Ectodermal cell (in vitro differentiated cells): ENCODE measurements at regions not wholly inside any gene's neighbourhood (a gene's known extent, or its start where the extent isn't known, plus 50 kb on each side); places are given as distances from the start of the nearest gene placed in this dataset.

Experiments used
- H3K27ac ChIP-seq: 2 replicates; pipeline ENCODE4 v1.7.0; 2013; ENCODE audit warnings: mild to moderate bottlenecking, low read depth, low read length; ENCODE audit not compliant: insufficient read depth, poor library complexity, severe bottlenecking
- H3K27me3 ChIP-seq: 2 replicates; pipeline ENCODE4 v1.7.0; 2013; ENCODE audit warnings: mild to moderate bottlenecking, low read length; ENCODE audit not compliant: insufficient read depth, control insufficient read depth, poor library complexity, severe bottlenecking
- H3K36me3 ChIP-seq: one replicate; pipeline ENCODE4 v1.7.0; 2013; ENCODE audit warnings: low read length; ENCODE audit not compliant: control insufficient read depth, insufficient read depth
- H3K4me1 ChIP-seq: one replicate; pipeline ENCODE4 v1.7.0; 2013; ENCODE audit warnings: low read length; ENCODE audit not compliant: control insufficient read depth, insufficient read depth
- H3K4me3 ChIP-seq: 2 replicates; pipeline ENCODE4 v1.7.0; 2013; ENCODE audit warnings: low read depth, low read length, control low read depth; ENCODE audit not compliant: insufficient read depth
- H3K9me3 ChIP-seq: 2 replicates; pipeline ENCODE4 v1.7.0; 2013; ENCODE audit warnings: mild to moderate bottlenecking, low read length, moderate library complexity; ENCODE audit not compliant: control insufficient read depth
- WGBS, 2 experiments: methylation state at CpG; one replicate each; pipeline ENCODE4 v1.1.7; 2013; ENCODE audit warnings: missing lambda C conversion rate in 2 of 2; 5-methylcytosine and 5-hydroxymethylcytosine counted together

DNA sequence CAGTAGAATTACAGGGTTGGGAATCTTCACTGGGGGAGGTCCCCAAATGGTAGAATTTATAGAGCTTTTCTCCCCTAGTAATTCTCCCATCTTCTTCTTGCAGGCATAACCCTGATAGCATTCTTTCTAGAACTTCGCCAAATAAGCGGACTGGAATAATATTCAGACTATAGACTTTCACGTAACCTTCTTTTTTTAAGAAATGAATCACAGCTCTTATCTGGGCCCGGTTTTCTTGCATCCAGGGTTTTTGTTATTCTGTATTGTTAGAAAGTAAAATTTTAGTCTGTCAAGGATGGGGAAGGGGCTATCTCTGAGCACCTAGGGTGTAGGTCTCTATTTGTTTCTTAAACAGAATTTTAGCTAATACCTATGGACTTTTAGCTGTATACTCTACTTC lies 476.8 kb upstream of the CITED2 start:
- Histone ChIP-seq H3K36me3 (no peaks in the 10 kb centered on the region), H3K27me3 (no peaks in the 10 kb centered on the region), H3K4me3 (no peak overlapping the region), H3K4me1 (peaks cover 5% of the 10 kb centered on the region), H3K27ac (no peak overlapping the region), H3K9me3 (no peaks in the 10 kb centered on the region)
- 71 to 72% methylated on average over 4 of the region's 4 CpGs for WGBS, 2 experiments

DNA sequence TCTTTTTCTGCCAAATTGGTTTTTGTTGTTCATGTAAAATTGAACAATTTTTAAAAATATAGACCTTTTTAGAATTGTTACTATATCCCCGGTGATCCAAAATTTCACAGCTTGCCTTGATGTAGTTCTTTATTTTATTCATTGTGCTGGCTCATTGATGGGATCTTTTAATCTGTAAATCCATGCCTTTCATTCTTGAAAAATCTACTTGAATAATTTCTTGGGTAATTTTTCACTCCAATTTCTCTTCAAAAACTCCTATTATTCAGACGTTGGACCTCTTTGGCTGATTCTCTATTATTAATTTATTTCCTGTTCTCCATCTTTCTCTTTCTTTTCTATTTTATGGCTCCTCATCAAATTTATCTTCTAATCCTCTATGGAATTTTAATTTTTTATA lies 476.1 kb upstream of the CITED2 start:
- no peaks in the 10 kb centered on the region for H3K27me3 ChIP-seq
- no peaks in the 10 kb centered on the region for H3K4me1 ChIP-seq
- no peaks in the 10 kb centered on the region for H3K9me3 ChIP-seq
- 86 to 98% methylated on average over 2 of the region's 2 CpGs for WGBS, 2 experiments
- H3K27ac ChIP-seq, result no peak overlapping the region
- no peak overlapping the region for H3K4me3 ChIP-seq
- no peaks in the 10 kb centered on the region for H3K36me3 ChIP-seq

DNA sequence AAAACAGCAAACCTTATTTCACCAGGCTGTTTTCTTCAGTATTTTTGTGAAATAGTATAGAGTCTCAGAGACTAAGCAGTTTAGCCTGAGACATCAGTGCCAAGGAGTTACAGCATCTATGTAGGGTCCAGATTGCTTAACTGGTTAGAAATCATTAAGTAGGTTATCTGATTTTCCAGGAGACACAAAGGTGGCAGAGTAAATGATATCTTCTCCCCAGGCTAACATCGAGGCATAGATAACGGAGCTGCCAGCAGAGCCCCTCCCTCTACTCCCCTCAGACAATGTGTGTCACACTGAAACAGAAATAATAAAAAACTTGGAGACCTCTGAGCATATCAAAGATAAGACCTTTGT lies 473.0 kb upstream of the CITED2 start:
- H3K4me1 ChIP-seq, result no peaks in the 10 kb centered on the region
- no peak overlapping the region for H3K27ac ChIP-seq
- WGBS, 2 experiments, result 52 to 56% methylated on average over 2 of the region's 2 CpGs
- H3K27me3 ChIP-seq, result no peaks in the 10 kb centered on the region
- H3K36me3 ChIP-seq, result no peaks in the 10 kb centered on the region
- no peaks in the 10 kb centered on the region for H3K9me3 ChIP-seq
- H3K4me3 ChIP-seq, result no peak overlapping the region

DNA sequence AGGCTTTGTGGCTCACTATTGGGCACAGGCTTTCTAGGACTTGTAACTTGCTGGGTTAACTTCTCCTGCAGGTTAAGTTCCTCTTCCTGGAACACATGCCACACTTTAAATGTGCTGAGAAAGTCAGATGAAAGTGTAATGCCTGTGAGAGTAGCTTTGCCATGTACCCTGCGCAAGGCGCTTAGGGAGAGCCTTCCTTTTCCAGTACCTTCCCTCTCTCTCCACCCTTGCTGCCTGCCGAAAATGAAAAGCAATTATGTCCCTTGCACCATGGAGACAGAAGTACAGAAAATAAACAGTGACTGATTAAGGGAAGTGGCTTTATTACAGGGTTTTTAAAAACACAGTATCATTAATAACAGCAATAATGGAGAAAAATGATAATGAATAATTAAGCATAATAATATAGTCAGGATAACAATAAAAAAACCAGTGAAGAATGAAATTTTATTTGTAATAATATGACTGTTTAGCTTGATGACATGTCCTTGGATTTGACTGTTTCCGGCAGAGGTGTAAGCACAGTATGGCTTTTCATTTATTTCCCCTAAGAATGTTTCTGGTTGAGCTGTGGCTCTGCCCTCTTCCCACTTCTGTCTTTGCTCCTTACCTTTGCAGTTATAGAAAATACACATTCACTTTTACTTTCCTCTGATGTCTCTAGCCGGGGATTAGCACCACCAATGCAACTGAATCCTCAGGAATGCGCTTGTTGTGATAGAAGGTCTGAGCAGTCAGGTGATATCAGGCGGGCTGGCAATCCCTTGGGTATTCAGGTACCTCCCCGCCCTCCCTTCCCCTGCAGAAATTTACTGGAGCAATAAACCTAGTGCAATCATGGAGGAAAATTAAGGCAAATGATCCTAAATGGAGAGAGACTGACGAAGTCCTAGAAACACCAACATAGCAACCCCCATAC lies 472.3 kb upstream of the CITED2 start:
- Histone ChIP-seq H3K4me3 (no peak overlapping the region), H3K9me3 (no peaks in the 10 kb centered on the region), H3K27me3 (no peaks in the 10 kb centered on the region), H3K4me1 (no peaks in the 10 kb centered on the region), H3K27ac (no peak overlapping the region), H3K36me3 (no peaks in the 10 kb centered on the region)
- WGBS, 2 experiments, result 80 to 87% methylated on average over 8 to 9 of the region's 9 CpGs

DNA sequence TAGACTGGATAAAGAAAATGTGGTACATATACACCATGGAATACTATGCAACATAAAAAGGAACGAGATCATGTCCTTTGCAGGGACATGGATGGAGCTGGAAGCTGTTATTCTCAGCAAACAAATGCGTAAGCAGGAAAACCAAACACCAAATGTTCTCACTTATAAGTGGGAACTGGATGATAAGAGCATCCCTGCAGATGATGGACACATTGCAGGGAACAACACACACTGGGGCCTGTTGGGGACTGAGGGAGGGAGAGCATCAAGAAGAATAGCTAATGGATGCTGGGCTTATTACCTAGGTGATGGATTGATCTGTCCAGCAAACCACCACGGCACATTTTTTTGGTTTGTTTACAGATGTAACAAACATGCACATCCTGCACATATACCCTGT lies 470.5 kb upstream of the CITED2 start:
- 83 to 89% methylated on average over 2 to 3 of the region's 3 CpGs for WGBS, 2 experiments
- Histone ChIP-seq H3K9me3 (no peaks in the 10 kb centered on the region), H3K4me3 (no peak overlapping the region), H3K27ac (no peak overlapping the region), H3K36me3 (no peaks in the 10 kb centered on the region), H3K4me1 (no peaks in the 10 kb centered on the region), H3K27me3 (no peaks in the 10 kb centered on the region)

DNA sequence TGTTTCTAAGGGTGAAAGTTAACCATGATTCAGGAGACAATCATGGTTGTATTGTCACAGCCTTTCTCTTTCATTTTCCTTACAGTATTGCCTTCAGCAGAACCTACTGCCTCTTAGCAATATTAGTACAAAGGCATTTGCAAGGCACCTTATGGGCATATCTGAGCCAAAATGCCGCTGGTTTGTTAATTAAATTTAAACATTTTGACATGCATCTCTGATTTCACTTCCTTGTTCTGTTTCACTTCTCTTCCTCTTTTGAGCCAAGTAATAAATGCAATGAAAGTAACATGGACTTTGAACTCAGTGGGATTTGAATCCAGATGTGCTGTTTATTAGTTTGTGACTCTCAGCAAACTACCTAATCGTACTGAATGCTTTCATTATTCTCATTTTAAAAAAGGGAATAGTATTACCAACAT lies 467.4 kb upstream of the CITED2 start:
- no peak overlapping the region for H3K4me3 ChIP-seq
- no peaks in the 10 kb centered on the region for H3K27me3 ChIP-seq
- 82 to 100% methylated on average over 1 of the region's 2 CpGs for WGBS, 2 experiments

DNA sequence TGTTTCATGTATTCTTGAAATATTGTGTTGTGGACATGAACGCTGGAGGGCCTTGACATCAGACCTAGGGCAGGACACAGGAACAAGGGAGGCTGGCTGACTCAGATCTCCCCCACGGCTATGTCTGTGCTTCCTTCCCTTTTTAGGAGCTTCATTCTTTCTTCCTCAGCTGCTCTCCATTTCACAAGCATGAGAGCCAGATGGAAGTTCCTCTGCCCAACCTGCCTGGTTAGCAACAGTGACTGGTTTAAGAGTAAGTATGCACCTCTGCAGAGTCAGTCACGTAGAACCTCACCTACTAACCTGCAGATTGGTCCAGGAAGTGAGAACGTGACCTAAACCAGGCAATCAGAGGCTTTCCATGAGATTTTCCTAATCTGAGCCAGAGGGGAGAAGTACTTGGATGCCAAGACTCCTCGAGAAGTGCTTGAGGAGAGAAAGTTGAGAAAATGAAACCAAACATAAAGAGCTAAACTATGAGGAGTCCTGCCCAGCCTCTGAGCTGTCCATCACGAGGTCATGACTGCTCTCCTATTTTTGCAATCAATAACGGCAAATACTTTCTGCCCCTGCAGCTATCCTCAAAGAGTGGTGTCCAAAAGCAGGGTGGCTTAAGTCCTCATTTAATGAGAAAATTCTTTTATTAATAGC lies 465.2 kb upstream of the CITED2 start:
- no peaks in the 10 kb centered on the region for H3K27me3 ChIP-seq
- no peak overlapping the region for H3K4me3 ChIP-seq
- 94% methylated on average over 7 of the region's 7 CpGs for WGBS, 2 experiments
- H3K9me3 ChIP-seq, result no peaks in the 10 kb centered on the region
- H3K4me1 ChIP-seq, result no peaks in the 10 kb centered on the region
- H3K36me3 ChIP-seq, result no peaks in the 10 kb centered on the region
- H3K27ac ChIP-seq, result no peak overlapping the region

More for the DNA sequence above, 467.4 kb upstream of the CITED2 start:
- Histone ChIP-seq H3K27ac (no peak overlapping the region), H3K36me3 (no peaks in the 10 kb centered on the region), H3K4me1 (no peaks in the 10 kb centered on the region), H3K9me3 (no peaks in the 10 kb centered on the region)

DNA sequence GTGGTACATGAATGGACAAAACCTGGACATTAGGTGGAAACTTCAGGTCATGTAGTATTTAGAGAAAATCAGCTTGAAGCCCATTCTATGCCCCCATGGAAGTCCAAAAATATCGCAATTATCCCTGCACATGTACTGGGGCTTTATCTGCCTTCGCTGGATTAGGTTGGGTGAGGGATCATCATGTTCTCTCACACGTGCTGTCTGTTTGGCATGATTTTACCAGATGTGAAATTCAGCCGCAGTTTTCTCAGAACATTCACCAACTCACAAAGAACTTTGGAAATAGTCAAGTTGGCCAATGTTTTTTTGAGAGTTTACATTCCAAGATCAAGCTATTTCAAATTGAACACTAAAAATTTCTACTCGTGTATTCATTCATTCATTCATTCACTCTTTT lies 459.8 kb upstream of the CITED2 start:
- Histone ChIP-seq H3K27ac (no peak overlapping the region), H3K27me3 (no peaks in the 10 kb centered on the region), H3K4me3 (no peak overlapping the region), H3K36me3 (no peaks in the 10 kb centered on the region), H3K4me1 (no peaks in the 10 kb centered on the region), H3K9me3 (no peaks in the 10 kb centered on the region)
- WGBS, 2 experiments, result 92 to 95% methylated on average over 5 of the region's 5 CpGs

DNA sequence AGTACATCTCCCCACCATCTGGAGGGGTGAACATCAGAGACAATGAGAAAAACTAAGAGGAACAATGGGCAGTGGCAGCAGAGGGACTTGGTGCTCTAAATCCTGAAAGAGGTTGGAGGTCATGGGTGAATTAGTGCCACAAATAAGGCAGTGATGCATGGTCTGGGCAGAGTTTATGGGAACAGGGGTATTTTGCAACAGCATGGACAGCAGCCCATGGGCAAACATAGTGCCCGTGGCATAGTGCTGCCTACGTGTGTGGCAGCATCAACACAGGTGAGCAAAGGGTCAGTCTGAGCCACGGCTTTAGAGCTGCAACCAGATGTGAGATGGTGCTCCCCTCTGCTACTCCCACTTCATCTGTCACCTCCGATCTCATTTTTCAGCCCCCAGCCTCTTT lies 459.1 kb upstream of the CITED2 start:
- H3K27ac ChIP-seq, result no peak overlapping the region
- H3K4me1 ChIP-seq, result no peaks in the 10 kb centered on the region
- no peak overlapping the region for H3K4me3 ChIP-seq
- no peaks in the 10 kb centered on the region for H3K27me3 ChIP-seq
- no peaks in the 10 kb centered on the region for H3K36me3 ChIP-seq
- H3K9me3 ChIP-seq, result no peaks in the 10 kb centered on the region
- WGBS, 2 experiments, result 93 to 97% methylated on average over 3 to 4 of the region's 4 CpGs

DNA sequence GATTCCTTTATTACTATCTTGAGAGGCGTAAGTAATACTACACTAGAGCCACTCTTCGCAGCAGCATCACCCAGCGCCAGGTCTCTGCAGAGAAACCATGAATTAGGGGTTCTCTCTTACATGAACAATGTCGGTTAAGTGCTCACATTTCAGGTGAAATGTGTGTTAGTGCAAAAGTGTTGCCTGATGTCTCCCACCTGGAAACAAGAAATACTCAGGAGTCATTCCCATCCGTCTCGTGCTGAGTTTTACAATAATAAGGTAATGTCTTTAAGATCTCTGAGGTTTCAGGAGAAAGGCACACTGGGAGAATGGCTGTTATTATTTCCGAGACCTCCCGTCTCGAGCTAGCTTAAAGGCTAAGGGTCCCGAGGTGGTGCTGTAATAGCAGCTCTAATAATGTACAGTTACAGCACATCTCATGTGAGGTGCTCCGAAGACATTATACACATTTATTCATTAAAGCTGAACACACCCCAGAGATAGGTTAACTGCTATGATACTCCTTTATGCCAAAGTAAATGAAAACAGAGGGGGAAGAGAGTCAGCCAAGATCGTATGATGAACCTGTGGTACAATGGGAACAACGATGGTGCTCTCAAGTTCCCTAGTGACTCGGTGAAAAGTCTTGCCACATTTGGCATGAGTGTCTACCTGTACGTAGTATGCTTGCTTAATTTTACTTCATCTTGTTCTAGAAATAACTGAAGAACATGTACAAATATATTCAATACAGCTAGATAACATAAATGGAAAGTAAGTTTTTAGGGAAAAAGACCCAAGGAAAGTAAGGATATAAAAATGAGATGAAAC lies 458.3 kb upstream of the CITED2 start:
- H3K27me3 ChIP-seq, result no peaks in the 10 kb centered on the region
- no peaks in the 10 kb centered on the region for H3K9me3 ChIP-seq
- 96% methylated on average over 15 of the region's 15 CpGs for WGBS, 2 experiments

More for the DNA sequence above, 458.3 kb upstream of the CITED2 start:
- Histone ChIP-seq H3K27ac (no peak overlapping the region), H3K4me1 (no peaks in the 10 kb centered on the region), H3K36me3 (no peaks in the 10 kb centered on the region), H3K4me3 (no peak overlapping the region)
